Skeletal muscle satellite cell (primary cell): ENCODE measurements at regions not wholly inside any gene's neighbourhood (a gene's known extent, or its start where the extent isn't known, plus 50 kb on each side); places are given as distances from the start of the nearest gene placed in this dataset.
"Not testable (repeated sequence)": the region's sequence is repeated elsewhere in the genome, so short reads cannot be mapped to it uniquely, and the experiment has no call there.

Experiments
- H3K27me3 ChIP-seq: 2 replicates; pipeline ENCODE4 v1.7.0; 2013; ENCODE audit warnings: low read length; ENCODE audit not compliant: control insufficient read depth, insufficient read depth
- H3K36me3 ChIP-seq: 2 replicates; pipeline ENCODE4 v1.7.0; 2013; ENCODE audit warnings: mild to moderate bottlenecking, control low read depth, low read length; ENCODE audit not compliant: insufficient read depth
- H3K4me1 ChIP-seq: 2 replicates; pipeline ENCODE4 v1.7.0; 2013; ENCODE audit warnings: low read length; ENCODE audit not compliant: control insufficient read depth, insufficient read depth
- H3K4me2 ChIP-seq: 2 replicates; pipeline ENCODE4 v1.7.0; 2013; ENCODE audit warnings: mild to moderate bottlenecking, low read length
- H3K4me3 ChIP-seq: 2 replicates; pipeline ENCODE4 v1.7.0; 2013; ENCODE audit warnings: low read length
- H3K9ac ChIP-seq: 2 replicates; pipeline ENCODE4 v1.7.0; 2013; ENCODE audit warnings: mild to moderate bottlenecking, low read depth, low read length, moderate library complexity
- H3K9me3 ChIP-seq: replicated peaks from 2 replicates; pipeline ENCODE4 v1.7.0; 2013; ENCODE audit warnings: mild to moderate bottlenecking, control low read depth, low read length

DNA sequence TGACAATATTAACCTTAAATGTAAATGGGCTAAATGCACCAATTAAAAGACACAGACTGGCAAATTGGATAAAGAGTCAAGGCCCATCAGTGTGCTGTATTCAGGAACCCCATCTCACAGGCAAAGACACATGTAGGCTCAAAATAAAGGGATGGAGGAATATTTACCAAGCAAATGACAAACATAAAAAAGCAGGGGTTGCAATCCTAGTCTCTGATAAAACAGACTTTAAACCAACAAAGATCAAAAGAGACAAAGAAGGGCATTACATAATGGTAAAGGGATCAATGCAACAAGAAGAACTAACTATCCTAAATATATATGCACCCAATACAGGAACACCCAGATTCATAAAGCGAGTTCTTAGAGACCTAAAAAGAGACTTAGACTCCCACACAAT, 159.9 kb upstream of the ZNF648 start:
- not testable (repeated sequence) for H3K27me3 ChIP-seq, H3K9ac ChIP-seq, H3K4me3 ChIP-seq, H3K9me3 ChIP-seq, H3K4me2 ChIP-seq, H3K36me3 ChIP-seq
- peaks cover 20% of the 10 kb centered on the region for H3K4me1 ChIP-seq

DNA sequence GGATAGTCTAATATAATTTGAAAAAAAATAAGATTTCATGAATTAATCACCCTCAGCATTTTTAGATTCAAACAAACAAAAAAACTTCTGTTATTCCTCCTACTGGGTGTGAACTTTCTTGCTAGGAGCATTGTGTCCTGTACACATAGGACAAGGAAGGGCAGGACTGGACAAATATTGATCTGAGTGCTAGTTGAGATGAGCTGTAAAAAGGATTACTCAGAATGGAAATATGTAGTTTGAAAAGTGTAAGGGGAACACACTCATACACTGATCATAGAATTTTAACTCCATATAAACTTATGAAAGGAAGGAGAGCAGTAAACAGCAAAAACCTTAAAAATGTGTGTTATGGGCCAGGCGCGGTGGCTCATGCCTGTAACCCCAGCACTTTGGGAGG, 156.5 kb upstream of the ZNF648 start:
- no peak overlapping the region for H3K4me2 ChIP-seq
- no peaks in the 10 kb centered on the region for H3K27me3 ChIP-seq
- H3K9me3 ChIP-seq: no peaks in the 10 kb centered on the region
- no peak overlapping the region for H3K9ac ChIP-seq
- peaks cover 31% of the 10 kb centered on the region for H3K4me1 ChIP-seq
- H3K4me3 ChIP-seq: no peak overlapping the region
- no peaks in the 10 kb centered on the region for H3K36me3 ChIP-seq

DNA sequence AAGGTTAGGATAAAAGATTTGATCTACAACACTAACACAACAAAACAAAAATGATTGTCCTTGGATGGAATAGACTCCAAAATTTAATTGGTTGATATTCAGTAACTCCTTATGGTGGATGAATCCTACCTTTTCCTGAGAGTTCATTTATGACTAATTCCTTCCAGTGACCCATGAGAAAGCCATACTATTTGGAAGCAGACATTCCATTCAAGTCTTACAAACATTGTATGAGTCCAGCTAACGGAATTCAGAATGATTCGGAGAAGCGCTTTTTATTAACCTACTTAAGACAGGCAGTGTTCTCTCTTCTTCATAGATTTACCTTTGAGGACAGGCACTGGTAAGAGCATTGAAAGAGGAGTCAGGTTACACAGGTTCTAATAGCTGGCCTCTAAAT, 155.6 kb upstream of the ZNF648 start:
- peaks cover 31% of the 10 kb centered on the region for H3K4me1 ChIP-seq
- peak overlapping the region; percentile 30 for H3K9ac ChIP-seq
- H3K9me3 ChIP-seq: no peaks in the 10 kb centered on the region
- H3K4me2 ChIP-seq: peak overlapping the region; percentile 51
- H3K36me3 ChIP-seq: no peaks in the 10 kb centered on the region
- H3K4me3 ChIP-seq: no peak overlapping the region
- H3K27me3 ChIP-seq: no peaks in the 10 kb centered on the region

DNA sequence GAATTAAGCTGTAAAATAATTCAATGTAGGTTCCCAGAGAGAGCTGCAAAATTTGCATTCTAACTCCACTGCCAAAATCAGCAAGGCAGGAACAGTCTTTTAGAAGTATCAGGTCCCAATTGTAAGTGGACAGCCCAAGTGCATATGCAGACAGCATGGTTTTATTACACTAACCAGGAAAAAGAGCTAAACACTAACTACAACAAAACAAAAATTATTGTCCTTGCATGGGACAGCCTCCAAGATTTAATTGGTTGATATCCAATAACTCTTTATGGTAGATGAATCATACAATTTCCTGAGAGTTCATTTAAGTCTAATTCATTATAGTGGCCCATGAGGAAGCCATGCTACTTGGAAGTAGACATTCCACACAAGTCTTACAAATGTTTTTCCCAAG, 154.3 kb upstream of the ZNF648 start:
- no peak overlapping the region for H3K4me2 ChIP-seq
- no peaks in the 10 kb centered on the region for H3K36me3 ChIP-seq
- H3K9me3 ChIP-seq: no peaks in the 10 kb centered on the region
- H3K9ac ChIP-seq: no peak overlapping the region
- H3K4me3 ChIP-seq: no peak overlapping the region
- peaks cover 31% of the 10 kb centered on the region for H3K4me1 ChIP-seq
- H3K27me3 ChIP-seq: no peaks in the 10 kb centered on the region

DNA sequence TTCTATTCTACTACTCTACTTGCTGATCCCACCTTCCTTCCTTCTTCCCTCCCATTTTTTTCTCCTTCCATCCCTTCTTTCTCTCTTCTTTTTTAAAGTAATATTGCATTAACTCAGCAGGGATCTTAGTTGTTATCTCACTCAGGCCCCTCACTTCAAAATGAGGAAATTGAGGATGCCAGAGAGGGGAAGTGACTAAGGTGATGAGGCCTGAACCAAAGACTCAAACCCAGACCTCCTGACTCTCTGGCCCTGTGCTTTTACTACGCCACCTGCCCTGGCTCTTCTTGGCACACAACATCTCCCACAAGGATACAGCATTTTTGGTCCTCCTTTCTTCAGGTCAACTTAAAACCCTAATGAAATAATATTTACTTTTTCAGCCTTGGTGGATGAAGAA, 151.7 kb upstream of the ZNF648 start:
- Histone ChIP-seq H3K36me3 (no peaks in the 10 kb centered on the region), H3K4me1 (peaks cover 25% of the 10 kb centered on the region), H3K4me2 (no peak overlapping the region), H3K27me3 (no peaks in the 10 kb centered on the region), H3K9me3 (no peaks in the 10 kb centered on the region), H3K9ac (no peak overlapping the region), H3K4me3 (no peak overlapping the region)

DNA sequence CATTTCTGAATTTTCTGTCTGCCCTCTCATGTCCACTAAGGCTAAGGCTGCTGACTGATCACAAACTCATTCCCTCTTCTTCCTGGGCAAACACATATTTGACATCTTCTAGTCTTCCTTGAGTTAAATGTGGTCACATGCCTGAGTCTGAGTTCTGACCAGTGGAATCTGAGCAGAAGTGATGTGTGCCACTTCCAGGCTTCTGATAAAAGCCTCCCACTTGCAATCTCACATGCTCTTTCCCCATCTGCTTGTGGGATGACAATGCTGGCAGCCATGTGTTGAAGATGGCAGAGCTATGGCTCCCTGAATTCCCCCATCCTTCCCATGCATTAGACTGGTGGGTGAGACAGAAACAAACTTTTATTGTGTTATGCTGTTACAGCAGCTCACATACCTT, 149.9 kb upstream of the ZNF648 start:
- Histone ChIP-seq H3K9ac (no peak overlapping the region), H3K4me1 (peaks cover 12% of the 10 kb centered on the region), H3K9me3 (no peaks in the 10 kb centered on the region), H3K4me3 (no peak overlapping the region), H3K4me2 (no peak overlapping the region), H3K27me3 (no peaks in the 10 kb centered on the region), H3K36me3 (no peaks in the 10 kb centered on the region)

DNA sequence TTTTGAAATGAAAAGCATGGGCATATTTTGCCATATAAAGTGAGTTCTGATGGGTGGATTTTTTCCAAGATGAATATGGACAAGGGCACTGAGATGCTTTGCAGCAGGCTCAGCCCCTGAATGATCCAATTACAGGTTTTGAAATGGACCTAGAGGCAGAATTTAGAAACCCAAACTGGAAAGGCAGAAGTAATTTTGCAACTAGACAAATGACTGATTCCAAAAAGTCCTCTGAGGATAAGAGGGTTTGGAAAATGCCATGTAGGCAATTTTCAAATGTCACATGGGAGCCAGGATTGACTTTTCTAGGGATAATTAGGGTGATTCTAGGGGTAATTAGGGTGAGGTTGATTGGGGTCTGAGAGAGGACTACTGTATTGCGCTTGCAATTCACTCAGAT, 148.9 kb upstream of the ZNF648 start:
- H3K27me3 ChIP-seq: no peaks in the 10 kb centered on the region

DNA sequence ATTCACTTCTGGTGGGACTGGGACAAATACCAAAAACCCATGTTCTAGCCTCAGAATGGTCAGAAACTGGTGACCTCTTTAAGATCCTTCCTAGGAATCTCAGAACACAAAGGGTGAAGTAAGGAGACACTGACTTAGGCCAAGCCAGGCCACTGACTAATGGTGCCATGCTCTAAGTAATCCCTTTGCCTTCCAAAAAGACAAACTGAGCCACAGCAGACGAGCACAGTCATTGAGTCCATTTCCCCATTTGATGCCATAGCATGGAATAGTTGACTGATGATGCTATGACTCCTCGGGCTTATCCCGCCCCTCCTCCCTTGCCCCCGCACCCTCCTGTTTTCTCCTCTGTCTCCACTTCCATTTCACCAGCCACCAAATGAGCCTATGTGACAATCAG, 145.8 kb upstream of the ZNF648 start:
- Histone ChIP-seq H3K27me3 (no peaks in the 10 kb centered on the region), H3K4me2 (no peak overlapping the region), H3K9me3 (no peaks in the 10 kb centered on the region), H3K9ac (no peak overlapping the region), H3K4me3 (no peak overlapping the region), H3K36me3 (no peaks in the 10 kb centered on the region), H3K4me1 (no peaks in the 10 kb centered on the region)

More for the DNA sequence above, 148.9 kb upstream of the ZNF648 start:
- H3K4me2 ChIP-seq: no peak overlapping the region
- peaks cover 3% of the 10 kb centered on the region for H3K4me1 ChIP-seq
- H3K36me3 ChIP-seq: no peaks in the 10 kb centered on the region
- no peak overlapping the region for H3K4me3 ChIP-seq
- no peak overlapping the region for H3K9ac ChIP-seq
- no peaks in the 10 kb centered on the region for H3K9me3 ChIP-seq

DNA sequence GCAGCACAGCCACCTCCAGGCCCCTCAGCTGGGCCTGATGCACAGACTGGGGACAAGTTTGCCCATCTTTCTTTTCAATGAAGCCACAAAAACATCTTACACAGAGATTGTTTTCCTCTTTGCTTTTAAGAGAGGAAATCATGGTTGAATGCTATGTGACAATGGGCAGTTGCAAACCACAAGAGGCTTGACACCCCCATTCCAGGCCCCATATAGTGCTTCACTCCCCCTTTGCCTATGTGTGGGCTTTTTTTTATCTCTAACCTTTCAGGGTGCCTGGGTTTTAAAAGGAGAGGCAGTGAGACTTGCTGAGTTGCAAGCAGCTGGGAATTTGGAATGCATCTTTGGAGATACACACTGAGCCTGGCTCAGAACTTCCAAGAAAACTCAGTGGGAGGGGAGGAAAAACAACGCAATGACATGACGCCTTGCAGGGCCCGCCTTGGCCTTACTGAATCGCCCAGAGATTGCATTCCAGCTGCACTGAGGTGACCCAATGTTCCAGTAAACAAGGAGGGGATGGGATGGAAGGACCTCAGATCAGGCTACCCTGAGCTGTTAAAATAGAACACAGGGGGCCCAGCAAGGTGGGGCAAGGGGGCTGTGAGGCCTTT, 145.2 kb upstream of the ZNF648 start:
- Histone ChIP-seq H3K9me3 (no peaks in the 10 kb centered on the region), H3K4me1 (no peaks in the 10 kb centered on the region), H3K4me2 (no peak overlapping the region), H3K4me3 (no peak overlapping the region), H3K36me3 (no peaks in the 10 kb centered on the region), H3K9ac (no peak overlapping the region), H3K27me3 (no peaks in the 10 kb centered on the region)

DNA sequence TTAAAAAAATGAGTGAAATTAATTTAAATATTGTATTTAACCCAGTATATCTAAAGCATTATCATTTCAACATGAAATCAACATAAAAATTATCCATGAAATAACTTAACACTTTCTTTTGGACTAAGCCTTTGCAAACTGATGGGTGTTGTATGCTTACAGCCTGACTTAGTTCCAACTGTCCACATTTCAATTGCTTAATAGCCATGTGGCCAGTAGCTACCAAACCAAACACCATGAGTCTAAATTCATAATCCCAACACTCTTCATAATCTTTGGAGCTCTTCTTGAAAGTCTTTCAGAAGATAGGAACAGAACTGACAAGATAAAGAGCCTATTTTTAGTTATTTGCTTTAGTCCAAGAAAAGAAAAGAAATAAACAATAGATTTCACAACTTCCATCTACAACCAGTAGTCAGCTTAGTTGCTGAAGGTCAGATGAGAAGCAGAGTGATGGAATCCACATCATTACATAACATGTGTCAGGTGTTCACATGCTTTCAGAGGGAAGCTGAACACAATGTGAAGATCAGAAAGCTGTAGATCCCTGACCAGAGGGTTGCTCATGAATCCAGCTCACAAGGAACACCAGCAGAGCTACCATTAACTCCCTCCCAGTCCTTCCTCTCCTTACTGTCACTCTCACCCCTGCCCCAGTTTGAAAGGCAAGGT, 144.0 kb upstream of the ZNF648 start:
- Histone ChIP-seq H3K9me3 (no peaks in the 10 kb centered on the region), H3K9ac (no peak overlapping the region), H3K4me2 (no peak overlapping the region), H3K36me3 (no peaks in the 10 kb centered on the region), H3K4me1 (no peaks in the 10 kb centered on the region), H3K4me3 (no peak overlapping the region), H3K27me3 (no peaks in the 10 kb centered on the region)

DNA sequence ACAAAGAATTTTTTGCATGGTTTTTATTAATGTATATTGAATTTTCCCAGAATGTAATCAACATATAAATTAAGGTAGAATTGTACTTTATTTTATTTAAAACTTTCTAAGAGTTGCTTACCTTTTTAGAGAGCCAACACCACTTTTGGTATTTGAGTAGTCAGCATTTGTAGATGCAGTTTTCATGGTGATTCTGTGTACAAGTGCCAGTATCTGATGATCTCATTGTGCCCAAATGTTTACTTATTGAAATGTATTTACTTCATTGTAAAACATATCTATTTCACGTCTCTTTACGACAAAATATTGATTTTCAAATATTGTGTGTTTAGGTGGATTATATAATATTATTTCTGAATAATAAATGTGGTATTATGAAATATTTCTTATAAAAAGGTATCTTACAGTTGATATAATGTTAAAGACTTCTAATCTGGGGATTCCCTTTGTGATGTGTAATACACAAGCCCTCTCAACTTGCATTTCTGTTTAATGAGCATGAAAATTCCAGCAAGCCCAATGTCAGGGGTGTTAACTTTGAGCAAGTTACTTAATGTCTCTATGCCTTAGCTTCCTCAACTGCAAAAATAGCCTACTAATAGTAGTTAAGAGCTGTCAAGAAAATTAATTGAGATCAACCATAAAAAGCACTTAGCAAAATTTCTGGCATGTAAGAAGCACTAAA, 141.8 kb upstream of the ZNF648 start:
- Histone ChIP-seq H3K4me1 (no peaks in the 10 kb centered on the region), H3K4me3 (no peak overlapping the region), H3K27me3 (no peaks in the 10 kb centered on the region), H3K9ac (no peak overlapping the region), H3K36me3 (no peaks in the 10 kb centered on the region), H3K4me2 (no peak overlapping the region), H3K9me3 (no peaks in the 10 kb centered on the region)

DNA sequence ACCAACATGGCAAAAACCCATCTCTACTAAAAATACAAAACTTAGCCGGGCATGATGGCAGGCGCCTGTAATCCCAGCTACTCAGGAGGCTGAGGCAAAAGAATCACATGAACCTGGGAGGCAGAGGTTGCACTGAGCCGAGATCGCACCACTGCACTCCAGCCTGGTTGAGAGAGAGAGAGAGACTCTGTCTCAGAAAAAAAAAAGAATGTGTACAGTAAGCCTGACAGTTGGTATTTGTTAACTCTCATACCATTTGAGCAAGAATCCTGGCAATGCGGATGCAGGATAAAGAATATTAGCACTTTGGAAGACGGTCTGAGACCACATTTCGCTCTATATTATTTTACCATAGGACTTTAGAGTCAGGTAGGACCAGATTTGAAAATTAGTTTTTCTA, 140.0 kb upstream of the ZNF648 start:
- H3K4me2 ChIP-seq, H3K4me3 ChIP-seq: not testable (repeated sequence)

More for the DNA sequence above, 140.0 kb upstream of the ZNF648 start:
- not testable (repeated sequence) for H3K36me3 ChIP-seq, H3K27me3 ChIP-seq, H3K9ac ChIP-seq, H3K9me3 ChIP-seq, H3K4me1 ChIP-seq
